Germinal center (tissue), 1 donor: ENCODE measurements at regions not wholly inside any gene's neighbourhood (a gene's known extent, or its start where the extent isn't known, plus 50 kb on each side); places are given as distances from the start of the nearest gene placed in this dataset.

ENCODE experiments used
- DNase-seq: peaks from one replicate; pipeline ENCODE4 v3.0.0; 2012; ENCODE audit warnings: mixed read lengths, low spot score

DNA sequence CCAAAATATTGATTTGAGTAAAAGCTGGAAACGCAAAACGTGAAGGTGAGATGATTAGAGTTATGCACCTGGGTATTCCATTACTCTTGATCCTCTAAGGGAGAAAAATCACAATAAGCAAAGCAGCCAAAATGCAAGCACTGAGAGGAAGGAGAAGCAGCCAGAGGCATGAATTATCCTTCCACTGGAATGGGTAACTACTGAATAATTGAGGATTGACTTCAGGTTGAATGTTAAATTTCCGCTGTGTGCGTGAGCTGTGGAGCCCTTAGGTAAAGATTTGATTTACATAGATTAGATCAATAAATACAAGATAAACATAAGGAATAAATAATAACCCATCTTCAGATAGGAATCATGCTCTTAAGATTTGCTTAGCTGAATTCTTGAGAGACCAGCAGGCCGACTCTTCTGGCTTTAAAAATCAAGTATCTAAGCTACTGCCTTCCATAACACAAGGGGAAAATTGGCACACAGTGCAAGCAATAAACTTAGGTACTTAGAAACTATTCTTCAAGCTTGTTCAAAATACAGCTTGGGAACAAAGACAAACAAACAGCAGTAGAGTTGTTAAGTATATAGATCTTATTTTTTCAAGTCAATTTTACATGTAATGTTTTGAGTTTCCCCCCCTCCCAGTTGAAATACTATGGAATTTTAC lies 1459.5 kb downstream of the ZPLD1 start:
- DNase-seq = no peak

DNA sequence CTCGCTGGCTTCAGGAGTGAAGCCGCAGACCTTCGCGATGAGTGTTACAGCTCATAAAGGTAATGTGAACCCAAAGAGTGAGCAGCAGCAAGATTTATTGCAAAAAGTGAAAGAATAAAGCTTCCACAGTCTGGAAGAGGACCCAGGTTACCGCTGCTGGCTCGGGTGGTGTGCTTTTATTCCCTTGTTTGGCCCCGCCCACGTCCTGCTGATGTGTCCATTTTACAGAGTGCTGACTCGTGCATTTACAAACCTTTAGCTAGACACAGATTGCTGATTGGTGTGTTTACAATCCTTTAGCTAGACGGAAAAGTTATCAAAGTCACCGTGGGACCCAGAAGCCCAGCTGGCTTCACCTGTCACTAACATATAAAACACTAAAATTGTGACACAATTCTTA lies 1464.5 kb downstream of the ZPLD1 start:
- DNase-seq = no peak

DNA sequence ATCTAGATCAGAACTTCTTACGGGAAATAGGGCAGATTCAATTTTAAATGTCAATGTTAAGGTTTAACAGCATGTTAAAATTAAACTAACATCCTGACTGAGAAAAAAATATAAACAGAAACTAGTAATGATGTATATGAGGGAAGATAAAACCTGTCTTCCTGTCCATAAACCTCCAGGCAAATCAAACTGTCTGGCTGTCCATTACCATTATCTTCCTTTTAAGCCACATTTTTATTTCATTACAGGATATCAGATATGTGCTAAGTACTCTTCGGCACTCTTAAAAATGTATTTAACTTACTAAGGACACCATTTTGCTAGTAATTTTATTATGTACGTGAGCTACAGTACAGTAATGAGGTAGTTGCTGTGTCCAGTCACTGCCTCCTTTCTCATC lies 1461.7 kb upstream of the ALCAM start:
- no peak for DNase-seq

DNA sequence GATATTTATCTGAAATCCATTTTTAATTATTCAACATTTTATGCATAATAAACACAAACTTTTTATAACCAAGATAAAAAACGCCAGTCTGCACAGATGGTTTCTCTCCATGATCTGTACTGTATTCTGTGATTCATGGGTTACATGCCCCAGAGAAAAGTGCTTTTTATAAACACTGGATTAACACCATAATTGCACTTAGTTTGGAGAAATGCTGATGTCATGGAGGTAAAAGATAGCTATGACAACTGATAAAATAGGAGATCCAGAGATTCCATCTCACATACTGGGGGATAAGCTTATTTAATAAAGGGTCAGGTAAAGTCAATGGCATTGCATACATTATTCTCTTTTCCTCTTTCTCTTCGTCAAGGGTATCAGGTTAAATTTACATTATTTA lies 1460.4 kb upstream of the ALCAM start:
- no peak for DNase-seq

DNA sequence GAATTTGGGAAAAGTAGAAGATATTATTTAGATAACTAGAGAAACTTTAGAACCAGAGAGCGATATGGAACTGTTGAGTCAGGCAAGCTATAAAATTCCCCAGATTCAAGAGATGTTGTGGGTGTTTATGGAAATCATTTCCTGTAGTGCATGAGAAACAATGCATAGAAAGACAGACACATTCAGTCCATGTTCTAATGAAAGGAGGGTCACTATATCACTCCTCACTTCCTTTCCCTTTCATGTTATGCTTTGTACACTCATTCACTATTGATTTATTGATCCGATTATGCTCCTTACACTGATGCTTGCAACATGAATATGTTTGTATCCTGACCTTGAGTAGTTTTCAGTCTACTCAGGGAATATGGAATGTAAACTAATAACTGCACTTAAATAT lies 1459.9 kb upstream of the ALCAM start:
- DNase-seq = no peak

DNA sequence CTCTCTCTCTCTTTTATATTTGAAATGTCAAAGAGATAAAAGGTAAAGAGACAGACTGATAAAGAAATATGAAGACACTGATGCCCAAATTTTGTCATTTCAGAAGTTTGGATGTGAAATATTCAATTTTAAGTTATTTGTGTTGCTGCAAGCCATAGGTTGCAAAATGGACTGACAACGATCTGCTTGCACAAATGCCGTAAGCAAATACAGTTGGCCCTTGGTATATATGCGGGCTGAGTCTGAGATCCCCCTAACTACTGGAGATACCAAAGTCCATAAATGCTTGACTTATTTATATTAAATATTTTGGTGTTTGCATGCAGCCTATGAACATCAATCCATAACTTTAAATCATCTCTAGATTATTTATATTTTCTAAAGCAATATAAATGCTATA lies 1459.1 kb upstream of the ALCAM start:
- DNase-seq = no peak

DNA sequence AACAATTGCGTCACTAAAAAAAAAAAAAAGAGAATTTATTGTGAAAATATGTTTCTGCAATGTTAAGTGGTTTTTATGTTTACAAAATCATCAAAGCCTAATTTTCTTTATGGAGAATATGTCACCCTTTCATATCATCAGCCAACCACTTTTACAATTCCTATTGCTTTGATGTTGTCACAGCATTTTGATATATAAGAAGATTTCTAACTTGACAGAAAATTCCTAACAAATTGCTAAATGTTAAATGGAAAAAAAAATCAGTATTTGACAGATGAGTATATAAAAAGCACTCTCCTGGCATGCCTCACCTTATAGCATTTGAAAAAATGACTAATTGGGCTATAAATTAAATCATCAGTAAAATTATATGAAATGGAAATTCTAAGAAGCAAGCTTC lies 1457.3 kb upstream of the ALCAM start:
- no peak for DNase-seq

DNA sequence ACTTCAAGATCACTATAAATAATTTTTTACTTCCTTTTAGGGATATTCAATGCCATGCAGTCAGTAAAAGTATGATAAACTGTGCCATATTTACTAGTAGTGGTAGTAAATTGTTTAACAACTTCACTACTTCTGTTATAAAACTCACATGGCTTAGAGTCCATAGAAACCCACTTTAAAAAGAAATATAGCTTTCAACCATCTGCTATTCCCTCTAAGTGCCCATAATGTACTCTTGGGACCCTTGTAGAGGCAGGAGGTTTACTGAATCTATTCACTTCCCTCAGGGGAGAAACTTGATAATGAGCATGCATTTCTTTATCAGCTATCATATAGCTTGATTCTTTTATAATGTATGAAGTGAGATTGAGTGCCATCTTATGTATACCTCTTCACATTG lies 1448.4 kb upstream of the ALCAM start:
- no peak for DNase-seq

DNA sequence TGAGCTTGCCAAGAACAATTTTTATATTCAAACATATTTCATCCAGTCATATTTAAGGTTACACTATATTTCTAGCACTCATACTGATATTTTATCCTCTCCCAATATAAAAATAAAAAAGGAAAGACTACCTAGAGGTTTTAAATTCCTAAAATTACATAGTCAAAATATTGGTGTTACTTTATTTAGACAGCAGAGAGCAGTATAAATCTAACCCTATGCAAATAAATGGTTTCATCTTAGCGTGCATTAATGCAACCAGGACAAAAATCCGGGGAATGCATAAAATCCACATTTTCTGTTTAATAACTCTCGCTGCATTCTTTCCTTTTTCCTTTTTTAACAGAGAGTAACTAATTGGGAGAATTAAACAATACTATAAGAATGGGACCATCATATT lies 1447.4 kb upstream of the ALCAM start:
- no peak for DNase-seq

DNA sequence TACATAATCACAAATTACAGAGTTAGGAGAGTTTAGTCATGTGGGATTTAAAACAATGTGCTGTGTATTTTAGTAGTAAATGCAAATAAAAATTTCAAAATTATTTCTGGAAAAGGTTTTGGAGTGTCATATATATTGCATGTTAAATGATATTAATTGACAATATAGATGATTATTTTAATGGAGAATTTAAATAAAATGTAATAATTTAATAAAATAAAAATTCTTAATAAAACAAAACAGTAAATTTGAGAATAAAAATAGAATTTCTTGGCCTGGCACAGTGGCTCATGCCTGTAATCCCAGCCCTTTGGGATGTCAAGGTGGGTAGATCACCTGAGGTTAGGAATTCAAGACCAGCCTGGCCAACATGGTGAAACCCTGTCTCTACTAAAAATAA lies 1442.8 kb upstream of the ALCAM start:
- no peak for DNase-seq

DNA sequence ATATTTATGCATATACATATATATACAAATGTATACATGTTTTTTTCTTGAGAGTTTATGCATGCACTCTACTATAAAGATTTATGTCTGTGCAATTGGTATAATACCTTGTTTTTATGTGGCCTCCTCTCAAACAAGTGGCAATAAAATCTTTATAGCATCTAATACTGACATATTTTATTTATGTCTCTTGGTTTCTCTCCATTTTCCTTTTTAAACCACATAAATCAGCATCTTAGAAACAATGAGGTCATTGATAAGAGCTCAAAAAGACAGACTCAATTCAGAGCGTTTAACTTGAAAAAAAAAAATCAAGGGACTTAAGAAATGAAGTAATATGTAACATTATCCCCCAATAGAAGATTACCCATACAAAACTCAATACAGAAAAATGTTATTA lies 1442.2 kb upstream of the ALCAM start:
- DNase-seq = no peak

DNA sequence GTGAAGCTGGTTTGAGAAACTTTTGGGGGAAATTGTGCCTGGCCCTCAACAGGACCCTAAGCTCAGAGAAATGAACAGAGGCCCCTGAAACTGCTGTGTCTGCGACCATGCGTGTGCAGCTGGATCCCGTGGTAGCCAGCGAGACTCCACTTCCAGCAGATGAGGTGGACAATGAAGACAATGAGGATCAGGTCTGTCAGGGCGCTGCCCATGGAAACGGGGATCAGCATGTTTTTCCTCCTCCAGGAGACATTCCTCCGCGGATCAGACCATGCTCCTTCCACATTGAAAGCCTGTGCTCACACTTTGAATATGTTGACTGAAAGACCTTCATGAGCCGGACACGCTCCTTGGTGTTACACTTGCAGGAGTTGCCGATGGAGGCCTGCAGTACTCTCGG lies 1439.8 kb upstream of the ALCAM start:
- DNase-seq = no peak

DNA sequence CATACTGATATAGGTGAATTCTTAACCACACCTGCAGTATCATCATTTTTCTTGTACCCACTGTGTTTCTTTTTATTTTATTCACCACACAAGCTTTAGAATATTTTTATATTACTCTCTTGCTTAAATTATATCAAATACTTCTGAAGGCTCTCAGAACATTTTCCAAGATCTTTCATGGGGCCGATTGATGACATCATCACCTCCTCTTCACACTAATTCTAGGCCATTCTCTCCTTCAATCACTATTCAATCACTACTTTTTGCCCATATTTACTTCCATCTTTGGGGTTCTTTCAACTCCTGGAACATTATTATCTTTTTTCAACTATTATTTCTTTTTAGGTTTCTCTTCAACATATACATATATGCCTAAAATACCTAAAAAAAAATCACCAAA lies 1438.8 kb upstream of the ALCAM start:
- DNase-seq = no peak

DNA sequence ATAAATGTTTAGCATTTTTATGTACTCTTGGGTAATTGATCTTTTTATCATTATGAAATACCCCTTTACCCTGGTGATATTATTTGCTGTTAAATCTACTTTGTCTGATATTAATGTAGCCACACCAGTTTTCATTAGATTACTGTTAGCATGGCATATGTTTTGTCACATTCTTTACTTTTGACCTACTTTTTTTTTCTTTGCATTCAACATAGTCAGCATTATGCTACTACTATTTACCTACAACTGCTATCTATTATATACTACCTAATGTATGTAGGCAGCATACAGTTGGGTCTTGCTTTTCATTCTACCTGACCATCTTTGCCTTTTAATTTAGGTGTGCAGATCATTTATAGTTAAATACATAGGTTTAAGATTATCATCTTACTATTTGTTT lies 1429.6 kb upstream of the ALCAM start:
- DNase-seq = no peak

DNA sequence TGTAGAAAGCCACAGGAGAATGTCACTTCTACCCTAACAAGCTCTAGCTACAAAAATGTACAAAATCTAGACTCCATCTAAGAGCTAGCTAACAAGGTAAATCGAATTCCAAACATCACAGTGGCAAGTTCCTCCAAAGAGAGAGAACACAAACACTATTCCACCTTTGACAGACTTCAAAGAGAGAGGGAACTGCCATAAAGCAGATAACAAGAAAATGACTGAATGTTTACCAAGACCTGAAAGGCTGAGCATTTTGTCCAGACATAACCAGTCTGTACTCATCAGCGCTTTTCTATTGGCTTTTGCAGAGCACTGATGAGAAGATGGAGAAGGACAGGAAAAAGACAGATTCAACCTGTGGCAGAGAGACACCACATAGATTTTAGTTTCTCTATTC lies 1419.6 kb upstream of the ALCAM start:
- no peak for DNase-seq

DNA sequence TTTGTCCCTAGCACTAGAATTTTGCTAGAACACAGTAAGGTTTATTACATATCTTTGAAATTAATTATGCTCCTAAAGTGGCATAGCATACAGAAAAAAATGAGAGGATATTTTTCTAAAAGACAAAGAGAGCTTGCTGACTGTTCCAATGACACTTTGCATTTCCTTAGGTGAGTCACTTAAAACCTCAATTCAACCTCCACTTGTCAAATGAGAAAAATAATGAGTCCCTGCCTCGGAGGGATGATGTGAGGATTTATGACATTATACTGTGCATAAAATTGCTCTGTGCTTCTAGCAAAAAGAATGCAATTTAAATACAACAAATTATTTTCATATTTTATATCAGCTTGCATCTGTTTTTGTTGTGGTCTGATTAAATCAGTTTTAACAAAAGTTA lies 1417.0 kb upstream of the ALCAM start:
- DNase-seq = no peak

DNA sequence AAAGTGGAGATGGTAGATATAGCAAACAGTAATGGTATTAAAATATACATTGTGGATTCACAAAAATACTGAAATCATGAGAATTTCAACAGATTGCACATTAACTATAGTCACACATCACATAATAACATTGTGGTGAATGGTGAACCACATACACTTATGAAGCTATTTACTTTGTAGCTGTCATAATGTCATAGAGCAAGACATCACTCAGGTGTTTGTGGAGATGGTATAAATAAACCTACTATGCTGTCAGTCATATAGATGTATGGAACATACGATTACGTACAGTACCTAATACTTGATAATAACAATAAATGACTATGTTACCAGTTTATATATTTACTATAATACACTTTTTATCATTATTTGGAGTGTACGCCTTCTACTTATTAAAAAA lies 1416.0 kb upstream of the ALCAM start:
- DNase-seq = no peak

DNA sequence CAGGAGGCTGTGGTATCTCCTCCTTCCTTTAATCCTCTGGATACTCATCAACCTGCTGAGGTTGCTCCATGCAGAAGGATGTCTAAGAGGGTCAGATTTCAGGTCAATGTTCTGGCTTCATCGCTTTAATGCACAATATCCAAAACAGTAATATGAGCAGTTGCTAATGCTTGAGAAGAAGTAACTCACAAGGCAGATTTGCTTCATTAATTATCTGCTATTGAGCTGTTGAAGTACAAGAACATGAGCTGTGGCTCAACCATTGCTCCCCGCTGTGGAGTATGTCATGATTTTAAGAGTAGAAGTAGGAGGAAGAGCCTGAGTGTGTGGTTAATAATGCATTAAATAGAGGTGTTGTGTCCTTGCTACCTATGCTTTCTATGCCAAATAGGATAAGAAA lies 1412.9 kb upstream of the ALCAM start:
- no peak for DNase-seq

DNA sequence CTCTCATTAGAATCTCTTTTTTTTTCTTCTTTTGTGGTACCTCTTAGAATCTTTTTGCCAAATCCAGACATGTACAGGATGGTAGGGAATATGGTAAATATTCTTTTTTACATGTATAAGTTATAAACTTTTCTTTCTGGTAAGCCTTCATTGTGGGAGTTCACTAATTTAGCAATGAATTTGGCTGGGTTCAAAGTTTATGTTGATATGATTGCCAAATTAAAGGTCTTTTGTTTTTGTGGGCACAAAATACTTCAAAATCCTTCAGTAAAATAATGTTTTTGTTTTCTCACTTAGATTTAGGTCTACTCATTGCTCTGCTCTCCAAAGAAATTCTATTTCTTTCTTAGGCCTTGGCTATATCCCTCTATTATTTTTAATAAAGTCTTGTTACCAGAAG lies 1405.9 kb upstream of the ALCAM start:
- DNase-seq = no peak

DNA sequence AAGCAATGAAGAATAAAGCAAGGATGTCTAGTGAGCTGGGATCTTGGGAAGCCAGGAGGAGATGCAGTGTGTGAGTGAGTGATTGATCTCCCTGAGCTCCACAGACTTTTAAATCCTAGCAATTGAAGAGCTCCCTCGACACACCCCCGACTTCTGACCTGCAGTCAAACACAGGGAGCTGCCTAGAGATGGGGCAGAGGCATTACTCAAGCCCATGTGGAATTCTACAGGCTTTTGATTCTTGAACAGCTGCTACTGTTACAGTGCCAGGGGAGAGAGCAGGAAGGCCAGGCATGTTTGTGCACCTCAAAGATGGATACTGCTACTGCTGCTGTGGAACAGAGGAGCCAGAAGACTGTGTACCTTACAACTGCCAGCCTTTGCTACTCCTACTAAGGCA lies 1403.1 kb upstream of the ALCAM start:
- DNase-seq = no peak

DNA sequence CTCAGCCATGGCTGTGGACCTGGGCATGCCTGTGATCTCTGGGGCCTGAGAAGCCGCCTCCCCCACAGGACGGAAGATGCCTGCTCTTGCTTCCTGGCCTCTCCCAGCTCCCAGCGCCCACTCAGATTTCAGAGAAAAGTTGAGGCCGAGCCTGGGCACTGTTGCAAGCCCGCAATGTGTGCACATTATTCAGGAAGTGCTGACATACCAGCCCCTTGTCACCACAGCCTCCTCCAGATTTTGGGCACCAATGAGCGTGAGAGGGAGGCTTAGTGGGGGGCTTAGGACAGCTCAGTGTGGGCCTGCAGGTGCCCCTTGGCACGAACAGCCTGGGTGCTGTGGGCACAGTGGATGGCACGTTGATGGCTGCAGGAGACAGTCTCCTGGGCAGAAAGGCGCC lies 1400.9 kb upstream of the ALCAM start:
- DNase-seq = no peak

DNA sequence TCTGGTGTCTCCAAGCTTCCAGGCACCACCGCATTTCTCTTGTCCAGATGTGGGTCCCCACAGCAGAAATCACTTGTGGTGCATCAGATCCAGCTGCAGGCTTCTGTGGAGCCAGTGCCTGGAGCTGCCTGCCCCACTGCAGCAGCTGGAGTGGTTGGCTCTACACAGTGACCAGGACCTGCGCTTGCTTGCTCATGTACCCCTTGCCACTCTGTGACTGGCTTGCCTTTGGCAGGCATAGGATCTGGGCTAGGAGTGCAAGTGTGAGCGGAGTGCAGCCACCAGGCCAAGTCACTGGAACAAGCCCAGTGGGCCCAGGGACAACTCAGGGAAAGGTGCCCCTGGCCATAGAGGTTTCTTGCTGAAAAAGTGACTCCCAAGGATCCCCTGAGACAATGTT lies 1400.0 kb upstream of the ALCAM start:
- DNase-seq = no peak

DNA sequence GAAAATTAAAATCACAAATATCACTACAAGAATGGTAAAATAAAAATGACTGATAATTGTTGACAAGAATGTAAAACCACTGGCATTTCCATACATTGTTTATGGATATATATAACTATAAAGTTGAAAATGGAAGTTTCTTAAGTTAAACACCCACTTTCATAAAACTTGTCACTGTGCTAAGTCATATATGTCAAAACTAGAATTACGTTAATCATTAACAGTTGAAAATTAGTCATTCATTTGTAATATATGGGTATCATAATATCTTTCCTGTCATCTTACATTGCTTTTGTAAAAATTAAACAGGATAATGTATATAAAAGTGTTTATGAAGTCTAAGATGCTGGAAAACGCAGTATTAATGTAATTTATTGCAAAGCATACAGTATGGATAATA lies 1398.6 kb upstream of the ALCAM start:
- no peak for DNase-seq

DNA sequence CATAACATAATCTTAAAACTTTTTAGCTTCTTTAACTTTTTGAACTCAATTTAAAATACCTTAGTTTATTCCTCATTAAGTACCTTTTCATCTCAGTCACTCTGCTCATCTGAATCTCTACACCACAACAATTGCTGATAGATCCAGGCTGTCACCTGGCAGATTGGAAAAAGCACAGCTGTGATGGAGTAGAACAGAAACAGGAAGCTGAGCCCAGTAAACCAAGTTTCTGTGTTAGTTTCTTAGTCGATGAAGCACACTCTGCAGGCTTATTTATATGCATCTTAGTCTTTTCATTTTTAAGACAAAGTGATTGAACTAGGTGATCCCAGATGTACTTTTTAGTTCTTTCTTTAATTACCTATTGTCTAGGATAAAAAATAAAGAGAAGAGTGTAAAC lies 1398.0 kb upstream of the ALCAM start:
- no peak for DNase-seq

DNA sequence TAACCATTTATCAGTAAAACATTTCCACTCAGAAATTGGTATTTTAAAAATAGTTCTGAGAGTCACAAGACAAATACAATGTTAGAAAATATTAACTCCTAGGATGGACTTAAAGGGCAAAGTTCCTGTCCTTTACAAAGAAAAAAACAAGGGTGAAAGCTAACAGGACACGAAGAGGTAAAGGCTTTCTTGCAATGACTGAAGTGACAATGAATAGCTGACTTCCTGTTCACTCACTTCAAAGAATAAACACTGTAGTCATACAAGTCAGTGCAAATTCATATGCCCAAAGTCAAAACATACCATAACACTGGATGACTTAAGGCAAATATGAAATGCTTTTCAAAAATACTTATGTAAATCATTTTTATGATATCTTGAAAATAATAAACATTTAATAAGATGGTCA lies 1389.8 kb upstream of the ALCAM start:
- DNase-seq = no peak
